ENCODE measurements at regions not wholly inside any gene's neighbourhood (a gene's known extent, or its start where the extent isn't known, plus 50 kb on each side); places are given as distances from the start of the nearest gene placed in this dataset.

DNA sequence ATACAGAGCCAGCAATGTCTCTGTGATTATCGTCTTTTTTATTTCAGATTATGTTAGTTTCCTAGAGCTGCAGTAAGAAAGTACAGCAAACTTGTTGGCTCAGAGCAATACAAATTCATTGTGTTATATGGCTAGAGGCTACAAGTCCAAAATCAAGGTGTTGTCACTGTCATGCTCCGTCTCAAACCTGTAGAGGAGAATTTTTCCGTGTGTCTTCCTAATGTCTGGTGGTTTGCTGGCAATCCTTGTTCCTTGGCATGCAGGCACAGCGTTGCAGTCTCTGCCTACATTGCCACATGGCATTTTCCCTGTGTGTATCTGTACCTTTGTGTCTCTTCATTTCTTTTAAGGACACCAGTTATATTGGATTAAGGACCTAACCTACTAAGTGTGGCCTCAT, 244.4 kb downstream of the LRRIQ3 start:
- DNase-seq (ENCODE audit: low read depth) = no peak

DNA sequence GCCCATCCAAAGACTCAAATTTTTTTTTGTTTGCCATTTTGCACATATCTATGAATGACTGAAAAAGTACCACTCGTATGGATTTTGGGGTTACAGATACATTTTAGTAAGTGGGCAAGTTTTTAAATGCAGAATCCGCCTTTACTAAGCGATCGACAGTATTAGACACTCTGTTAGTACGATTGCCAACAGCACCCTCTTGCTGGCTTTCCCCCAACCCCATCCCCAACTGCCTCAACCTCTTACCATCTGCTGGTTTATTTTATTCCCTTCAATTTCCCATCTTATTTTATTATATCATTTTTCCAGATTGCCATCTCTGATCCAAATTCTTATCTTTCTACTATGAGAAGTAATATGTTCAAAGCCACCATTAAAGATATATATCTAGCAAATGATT, 244.8 kb downstream of the LRRIQ3 start:
- no peak for DNase-seq (ENCODE audit: low read depth)

DNA sequence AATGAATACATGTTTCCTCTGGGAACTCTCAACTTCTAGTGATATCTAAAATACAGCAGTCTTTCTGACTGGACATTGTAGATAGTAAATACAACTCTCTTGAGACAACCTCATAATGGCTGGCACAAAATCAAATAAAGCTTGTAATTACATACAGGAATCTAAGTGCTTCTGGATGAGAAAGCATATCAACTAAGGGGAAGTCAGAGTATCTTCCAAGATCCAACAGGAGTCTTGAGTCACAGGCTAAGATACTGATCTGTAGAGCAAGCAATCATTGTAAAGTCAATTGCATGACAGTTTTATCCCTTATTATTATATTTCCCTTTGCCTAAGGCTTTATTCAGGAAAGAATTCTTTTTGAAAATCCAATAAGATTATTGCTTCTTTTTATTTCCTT, 249.9 kb downstream of the LRRIQ3 start:
- no peak for DNase-seq (ENCODE audit: low read depth)

DNA sequence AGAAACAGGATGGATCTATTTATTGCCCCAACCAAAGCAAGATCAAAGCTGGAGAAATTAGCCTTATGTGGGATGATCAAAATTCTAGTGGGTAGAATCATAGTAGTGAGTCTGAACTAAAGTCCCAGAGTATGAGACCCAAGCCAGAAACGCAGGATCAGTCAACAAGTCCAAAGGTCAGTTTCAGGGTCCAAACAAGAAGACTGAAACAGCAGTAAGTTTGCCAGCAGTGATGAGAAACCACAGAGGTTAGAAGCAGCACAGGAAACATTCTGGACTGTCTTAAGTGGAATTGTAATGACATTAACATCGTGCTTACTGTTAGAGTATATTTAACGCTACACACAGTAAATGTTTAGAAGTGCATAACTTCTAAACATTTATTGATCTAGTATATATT, 251.0 kb downstream of the LRRIQ3 start:
- no peak for DNase-seq (ENCODE audit: low read depth)

DNA sequence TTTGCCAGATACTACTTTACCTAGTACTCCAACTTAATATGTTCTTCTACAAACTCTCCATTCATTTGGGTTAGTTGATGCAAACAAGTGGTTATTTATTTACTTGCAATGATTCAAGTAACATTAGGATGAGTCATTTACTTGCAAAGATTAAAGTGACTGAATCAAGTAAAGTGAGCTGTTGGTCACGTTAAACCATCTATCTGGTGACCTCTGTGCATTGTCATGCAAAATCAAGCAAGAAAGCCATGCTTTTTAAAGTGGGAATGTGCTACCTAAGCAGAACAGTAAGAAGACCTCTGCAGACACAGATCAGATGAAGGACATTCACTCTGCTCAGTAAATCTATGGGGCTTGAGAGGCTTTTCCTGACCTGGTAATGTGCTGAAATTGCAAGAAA, 254.7 kb downstream of the LRRIQ3 start:
- DNase-seq (ENCODE audit: low read depth) = no peak

DNA sequence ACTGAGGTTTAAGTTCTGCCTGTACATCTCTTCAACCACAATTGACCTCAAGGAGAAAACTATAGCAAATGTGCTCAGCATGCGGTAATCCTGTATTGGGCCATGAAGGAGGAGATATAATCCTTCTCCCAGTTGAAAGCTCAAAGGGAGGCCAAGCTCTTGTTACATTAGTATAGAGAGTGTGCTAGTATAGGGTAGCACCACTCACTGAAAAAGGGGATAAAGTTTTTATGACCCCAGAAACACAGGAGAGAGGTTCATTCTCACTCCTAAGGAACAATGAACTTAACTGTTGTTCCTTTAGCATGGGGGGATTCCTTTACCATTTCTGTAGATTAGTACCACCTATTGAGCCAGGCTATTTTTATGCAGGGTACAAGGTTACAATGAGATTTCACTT, 267.7 kb downstream of the LRRIQ3 start:
- no peak for DNase-seq (ENCODE audit: low read depth)

DNA sequence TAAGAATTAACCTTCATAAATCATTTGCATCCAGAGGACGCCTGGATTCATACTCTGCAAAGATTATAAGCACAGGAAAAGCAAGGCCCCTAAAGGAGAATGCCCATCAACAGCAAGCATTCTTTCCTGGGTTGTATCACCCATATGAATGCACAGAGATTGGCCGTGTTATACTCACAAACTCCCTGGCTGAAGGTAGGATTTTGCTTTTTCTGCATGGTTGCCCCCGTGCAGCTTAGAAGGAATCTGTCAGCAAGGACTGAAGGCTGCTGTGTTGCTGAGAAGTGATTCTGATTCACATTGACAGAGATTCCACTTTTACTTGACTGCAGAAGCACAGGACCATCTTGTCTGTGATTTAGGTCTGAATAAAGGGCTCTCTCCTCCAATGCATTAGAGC, 283.0 kb downstream of the LRRIQ3 start:
- DNase-seq (ENCODE audit: low read depth) = no peak

DNA sequence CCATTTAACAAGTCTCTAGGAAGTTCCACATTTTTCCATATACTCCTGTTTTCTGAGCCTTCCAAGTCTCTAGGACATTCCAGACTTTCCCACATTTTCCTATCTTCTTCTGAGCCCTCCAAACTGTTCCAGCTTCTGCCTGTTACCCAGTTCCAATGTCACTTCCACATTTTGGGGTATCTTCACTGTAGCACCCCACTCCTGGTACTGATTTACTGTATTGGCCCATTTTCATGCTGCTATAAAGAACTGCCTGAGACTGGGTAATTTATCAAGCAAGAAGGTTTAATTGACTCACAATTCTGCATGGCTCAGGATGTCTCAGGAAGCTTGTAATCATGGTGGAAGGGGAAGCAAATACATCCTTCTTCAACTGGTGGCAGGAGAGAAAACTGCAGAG, 285.0 kb downstream of the LRRIQ3 start:
- no peak for DNase-seq (ENCODE audit: low read depth)

DNA sequence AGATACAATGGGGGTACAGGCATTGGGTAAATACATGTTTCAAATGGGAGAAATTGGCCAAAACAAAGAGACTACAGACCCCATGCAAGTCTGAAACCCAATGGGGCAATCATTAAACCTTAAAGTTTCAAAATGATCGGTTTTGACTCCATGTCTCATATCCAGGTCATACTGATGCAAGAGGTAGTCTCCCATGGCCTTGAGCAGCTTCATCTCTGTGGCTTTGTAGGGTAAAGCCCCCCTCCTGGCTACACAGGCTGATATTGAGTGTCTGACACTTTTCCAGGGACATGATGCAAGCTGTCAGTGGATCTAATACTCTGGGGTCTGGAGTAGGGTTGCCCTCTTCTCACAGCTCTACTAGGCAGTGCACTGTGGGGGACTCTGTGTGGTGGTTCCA, 286.1 kb downstream of the LRRIQ3 start:
- DNase-seq (ENCODE audit: low read depth) = no peak

DNA sequence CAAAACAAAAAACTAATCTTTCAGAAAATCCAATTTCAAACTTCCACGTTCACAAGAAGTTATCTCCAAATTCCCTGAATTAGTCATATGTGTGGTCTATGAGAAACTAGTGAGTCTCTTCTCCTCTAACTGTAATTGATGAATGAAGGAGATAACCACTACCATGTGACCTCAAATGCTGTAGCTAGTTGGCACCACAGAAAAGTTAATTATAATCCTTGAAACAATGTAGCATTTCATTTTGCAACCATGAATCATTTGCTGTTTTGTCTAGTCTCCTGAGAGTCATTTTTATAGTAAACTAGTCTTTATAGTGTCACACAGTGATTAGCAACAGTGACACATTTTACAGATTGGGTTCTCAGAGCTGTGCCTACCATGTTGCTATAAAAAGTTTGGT, 287.5 kb downstream of the LRRIQ3 start:
- no peak for DNase-seq (ENCODE audit: low read depth)

DNA sequence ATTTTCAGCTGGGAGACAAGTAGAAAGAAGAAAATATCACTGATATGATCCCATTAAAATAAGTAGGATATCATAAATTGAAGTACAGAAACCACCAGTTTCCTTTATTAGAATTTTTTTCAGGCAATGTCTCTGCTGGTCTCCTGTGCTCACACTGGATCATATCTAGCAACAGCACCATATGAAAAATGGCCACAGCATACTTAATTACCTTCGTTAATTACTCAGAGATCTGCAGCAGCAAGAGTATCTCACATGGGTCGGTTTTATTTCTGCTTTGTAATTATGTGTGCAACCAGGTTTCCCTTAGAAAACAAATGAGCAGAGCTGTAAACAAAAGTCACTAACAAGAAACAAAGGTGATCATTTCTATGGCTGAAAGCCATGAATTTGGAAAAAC, 287.9 kb downstream of the LRRIQ3 start:
- no peak for DNase-seq (ENCODE audit: low read depth)

DNA sequence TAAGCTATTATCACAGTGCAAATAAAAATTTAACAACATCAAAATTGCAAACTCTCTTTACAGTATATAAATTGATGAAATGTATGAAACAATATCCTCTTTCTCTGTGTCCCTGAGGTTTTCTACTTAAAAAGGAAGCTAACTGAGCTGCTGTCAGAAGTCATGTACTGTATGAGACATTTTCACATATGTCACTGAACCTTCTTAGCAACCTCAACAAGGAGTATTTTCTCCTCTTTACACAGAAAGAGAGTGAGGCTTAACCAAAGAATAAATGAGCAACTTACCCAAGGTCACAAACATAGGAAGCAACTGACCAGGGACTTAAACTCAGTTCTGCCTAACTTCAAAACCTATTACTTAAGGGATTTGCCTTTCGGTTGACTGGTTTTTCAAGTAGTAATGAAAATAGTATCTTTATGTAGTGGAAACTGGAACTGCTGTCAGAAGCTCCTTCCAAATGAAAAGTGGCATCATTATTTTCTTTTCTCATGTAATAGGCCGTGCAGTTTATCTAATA, 288.9 kb downstream of the LRRIQ3 start:
- no peak for DNase-seq (ENCODE audit: low read depth)

DNA sequence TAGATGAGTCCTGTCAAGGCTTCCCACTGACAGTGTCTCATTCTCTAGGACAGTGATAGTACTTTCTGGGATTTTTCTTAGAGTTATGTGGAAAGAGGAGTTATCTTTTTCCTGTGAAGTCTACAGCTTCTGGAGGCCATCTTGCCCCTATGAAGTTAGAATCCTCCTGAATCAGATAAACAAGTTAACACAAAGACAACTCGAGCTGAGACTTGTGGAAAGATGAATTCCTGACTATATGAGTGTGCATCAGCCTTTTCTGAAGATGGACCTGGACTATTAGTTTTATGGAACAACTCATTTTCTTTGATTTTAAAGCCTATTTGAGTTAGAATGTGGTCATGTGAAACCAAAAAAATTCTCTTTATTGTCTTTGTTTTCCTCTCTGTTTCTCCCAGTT, 290.9 kb downstream of the LRRIQ3 start:
- no peak for DNase-seq (ENCODE audit: low read depth)

DNA sequence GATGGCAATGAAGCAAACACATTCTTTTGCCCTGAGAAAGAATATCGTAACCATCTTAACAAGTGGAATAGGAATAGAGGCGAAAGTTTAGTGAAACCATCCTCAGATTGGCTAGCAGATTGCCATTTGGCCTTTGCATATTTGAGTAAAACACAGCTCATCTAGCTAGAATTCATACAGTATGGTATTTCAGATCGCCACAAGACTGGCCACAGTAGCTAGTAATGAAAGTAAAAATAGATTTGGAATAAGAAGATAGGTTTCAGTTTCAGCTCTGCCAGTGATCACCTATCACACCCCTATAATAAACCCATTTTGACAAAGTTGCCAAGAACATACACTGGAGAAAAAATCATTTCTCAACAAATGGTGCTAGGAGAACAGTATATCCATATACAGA, 294.9 kb downstream of the LRRIQ3 start:
- DNase-seq (ENCODE audit: low read depth) = no peak

DNA sequence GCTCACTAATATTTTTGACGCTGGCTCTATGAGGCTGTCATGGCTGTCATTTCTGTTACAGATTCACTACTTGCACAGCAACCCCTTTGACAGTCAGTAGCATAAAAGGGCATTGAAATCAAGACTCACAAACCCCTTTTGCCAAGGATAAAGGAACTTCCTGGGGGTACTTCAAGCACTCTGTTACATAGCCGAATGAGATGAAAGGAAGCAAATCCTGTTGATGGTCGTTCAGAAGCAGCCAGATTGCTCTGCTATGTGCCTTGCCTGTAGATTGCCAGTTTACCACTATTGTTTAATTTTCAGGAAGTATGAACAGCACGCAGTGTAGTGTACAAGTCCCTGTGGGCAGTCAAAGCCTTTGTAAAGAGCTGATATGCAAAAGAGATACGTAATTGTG, 296.2 kb downstream of the LRRIQ3 start:
- DNase-seq (ENCODE audit: low read depth) = no peak

DNA sequence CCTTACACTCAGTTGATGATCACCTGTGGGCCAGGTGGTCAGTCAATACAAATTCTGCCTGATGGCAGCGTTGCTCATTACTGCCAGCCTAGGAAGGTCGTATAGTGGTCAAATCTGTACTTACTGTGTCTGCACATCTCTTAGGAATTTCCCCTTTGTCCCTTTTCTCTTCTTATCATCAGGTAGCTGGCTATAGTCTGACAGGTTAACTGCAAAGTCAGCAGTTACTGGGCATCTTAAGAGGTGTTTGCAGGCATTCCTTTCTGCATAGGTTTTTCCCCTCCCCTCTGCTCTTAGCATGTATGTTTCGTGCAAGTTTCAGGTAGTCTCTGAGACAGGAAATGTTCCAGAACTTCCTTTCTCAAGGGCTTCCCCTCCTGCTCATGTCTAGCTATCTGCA, 298.7 kb downstream of the LRRIQ3 start:
- DNase-seq (ENCODE audit: low read depth) = no peak

DNA sequence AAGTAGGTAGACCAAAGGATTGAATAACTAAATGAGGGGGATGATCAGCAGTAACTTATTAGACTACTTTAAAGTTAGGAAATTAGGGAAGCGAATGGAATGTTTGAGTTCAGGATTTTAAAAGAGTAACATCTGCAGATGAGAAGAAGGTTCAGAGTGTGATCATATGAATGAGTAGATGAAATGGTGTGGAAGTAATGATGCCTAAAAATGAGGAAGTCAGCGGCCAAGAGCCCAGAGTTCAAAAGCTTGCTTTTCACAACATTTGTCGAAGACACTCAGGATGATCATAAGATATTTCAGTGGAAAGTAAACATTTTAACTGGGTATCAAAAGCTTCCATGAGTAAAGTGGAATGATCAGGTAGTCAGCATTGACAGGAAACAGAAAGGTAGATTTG, 299.4 kb downstream of the LRRIQ3 start:
- DNase-seq (ENCODE audit: low read depth) = no peak

DNA sequence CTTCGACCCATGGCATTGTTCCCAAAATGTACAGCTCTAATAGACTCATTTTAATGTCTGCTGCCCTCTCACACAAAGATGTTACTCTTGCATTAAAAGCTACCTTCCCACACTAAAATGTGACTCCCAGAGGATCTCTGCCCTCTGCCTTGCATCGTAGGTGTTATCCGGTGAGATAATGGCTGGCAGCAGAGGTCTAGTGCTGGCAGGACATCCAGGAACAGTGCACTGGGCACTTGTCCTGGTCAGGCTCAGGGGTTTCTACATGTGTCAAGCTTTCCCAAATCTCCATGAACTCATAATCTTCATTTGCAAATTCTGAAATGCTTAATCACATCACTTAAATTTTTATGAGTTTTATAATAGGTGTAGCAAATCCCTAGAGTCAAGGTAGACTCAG, 310.6 kb downstream of the LRRIQ3 start:
- no peak for DNase-seq (ENCODE audit: low read depth)

DNA sequence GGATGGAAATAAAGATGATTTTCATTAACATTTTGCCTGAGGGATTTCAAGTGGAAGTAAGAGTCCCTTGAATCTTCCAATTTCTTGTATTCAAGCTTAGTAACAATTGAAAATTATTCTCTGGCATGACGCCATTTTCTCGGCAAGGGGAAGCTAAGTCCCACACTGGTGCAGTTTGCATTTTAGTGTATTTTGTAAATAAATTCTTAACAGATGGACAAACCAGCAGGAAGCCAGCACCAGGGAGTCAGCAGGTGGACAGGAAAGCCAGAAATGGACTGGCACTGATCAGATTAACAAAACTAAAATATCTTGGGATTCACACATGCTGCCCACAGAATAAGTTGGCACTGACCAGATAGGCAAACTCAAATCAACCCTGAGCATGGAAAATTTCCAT, 311.3 kb downstream of the LRRIQ3 start:
- no peak for DNase-seq (ENCODE audit: low read depth)

DNA sequence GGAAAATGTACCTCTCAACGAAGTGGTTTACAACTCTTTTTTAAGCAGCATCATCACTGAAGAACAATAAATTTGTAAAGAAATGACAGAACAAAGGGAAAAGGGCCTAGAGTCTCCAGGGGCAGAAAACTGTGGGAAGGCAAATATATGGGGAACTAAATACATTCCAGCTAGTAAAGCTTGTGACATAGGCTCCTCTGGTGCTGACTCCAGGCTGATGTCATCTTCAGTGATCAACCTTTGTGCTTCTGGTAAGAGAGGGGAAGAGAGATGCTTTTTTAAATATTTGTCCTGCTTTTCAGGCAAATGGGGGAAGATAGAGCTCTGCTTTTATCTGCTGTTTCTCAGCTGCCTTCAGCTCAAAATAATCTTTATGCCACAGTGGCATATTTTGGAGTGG, 323.2 kb downstream of the LRRIQ3 start:
- no peak for DNase-seq (ENCODE audit: low read depth)

DNA sequence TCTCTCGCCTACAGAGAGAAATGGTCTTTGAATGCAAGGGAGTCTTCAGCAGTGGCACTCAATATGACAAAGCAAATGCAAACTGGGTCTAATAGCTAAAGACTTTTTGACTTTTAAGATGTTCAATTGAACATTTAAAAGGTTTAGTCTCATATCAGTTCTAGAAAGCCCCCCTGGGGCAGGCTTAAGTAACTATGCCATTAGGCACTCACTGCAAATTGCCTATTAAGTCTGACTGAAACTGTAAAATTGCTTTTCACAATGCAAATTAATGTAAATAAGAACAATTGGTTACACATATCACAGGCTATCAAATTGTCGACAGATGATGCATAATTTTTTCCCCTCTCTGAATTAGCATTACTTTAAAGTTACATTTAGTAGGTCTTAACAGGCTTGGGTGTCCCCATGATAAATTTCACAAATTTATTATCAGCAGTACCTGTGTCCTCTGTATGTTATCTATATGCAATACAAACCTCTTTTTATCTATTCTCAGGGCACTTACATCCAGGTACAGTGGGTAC, 329.1 kb downstream of the LRRIQ3 start:
- no peak for DNase-seq (ENCODE audit: low read depth)

DNA sequence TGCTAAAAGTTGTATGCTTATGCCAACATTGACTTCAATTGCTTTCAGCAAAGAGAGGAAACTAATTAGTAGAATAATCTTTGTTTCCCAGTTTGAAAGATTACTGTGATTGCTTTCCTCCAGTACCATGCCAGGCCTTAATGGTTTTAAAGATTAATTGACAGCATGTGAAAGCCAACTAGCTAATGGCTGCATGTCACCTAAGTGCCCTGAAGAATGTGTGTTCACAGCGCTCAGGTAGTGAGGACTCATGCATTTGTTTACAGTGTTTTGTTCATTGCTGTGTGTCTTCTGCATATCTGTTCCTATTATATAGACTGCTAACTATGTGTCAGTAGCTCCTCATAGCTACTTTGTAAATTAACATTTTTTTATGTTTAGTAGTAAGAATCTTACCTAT, 335.6 kb downstream of the LRRIQ3 start:
- DNase-seq (ENCODE audit: low read depth) = no peak

DNA sequence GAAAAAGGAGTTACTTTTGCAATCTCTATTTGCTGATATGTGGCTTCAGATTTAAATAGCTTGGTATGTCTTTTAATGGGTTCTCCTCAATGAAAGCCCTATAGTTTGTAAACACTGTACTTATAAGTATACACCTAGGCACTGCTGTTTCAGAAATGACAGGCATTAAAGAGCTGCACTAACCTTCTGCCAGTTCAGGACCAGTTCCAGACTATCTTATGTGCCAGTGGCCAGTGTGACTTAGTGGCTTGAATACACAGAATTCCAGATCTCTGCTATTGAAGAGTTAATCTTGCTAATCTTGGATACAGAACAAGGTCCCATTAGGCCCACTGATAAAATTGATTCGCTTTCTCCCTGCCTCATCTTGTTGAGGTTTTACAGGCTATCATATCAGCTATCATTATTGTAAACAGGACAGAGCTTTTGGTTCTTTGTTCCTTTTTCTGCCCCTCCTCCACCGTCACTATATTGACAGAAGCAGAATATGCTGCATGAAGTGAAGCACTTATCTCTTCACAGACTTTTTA, 337.5 kb downstream of the LRRIQ3 start:
- no peak for DNase-seq (ENCODE audit: low read depth)

DNA sequence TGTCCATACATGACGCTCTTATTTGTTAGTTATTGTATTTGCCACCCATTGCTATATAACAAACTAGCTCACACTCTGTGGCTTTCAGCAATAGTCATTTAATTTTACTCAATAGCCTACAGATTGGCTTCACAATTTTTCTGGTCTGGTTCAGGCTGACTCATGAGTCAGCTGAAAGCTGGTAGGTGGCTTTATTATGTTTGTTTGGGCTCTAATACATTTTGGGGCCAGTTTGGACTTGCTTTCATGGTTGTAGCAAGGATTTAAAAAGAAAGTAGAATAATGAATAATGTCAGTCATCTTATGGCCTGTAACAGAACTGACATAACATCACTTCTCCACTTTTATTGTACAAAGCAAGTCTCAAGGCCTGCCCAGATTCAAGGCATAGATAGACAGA, 338.7 kb downstream of the LRRIQ3 start:
- DNase-seq (ENCODE audit: low read depth) = no peak

DNA sequence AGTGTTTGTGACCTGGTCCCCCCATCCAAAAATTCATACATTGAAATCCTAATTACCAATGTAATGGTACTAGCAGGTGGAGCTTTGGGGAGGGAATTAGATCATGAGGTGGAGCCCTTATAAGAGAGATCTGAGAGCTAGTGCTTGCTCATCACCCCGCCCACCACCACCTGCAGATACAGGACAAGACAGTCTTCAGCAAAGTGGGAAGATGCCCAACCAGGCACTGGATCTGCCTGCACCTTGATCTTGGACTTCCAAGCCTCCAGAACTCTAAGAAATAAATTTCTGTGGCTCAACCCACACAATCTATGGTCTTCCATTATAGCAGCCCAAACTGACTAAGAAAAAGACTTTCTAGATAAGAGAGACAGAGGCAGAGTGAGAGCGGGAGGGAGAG, 343.4 kb downstream of the LRRIQ3 start:
- no peak for DNase-seq (ENCODE audit: low read depth)
